ENCODE measurements at regions not wholly inside any gene's neighbourhood (a gene's known extent, or its start where the extent isn't known, plus 50 kb on each side); places are given as distances from the start of the nearest gene placed in this dataset.

GRCh38 chr6:145175470-145175869 lies 559.9 kb downstream of the EPM2A start:
- no peaks in the 10 kb centered on the region for H3K27me3 Mint-ChIP-seq

GRCh38 chr6:145178391-145178790 lies 556.9 kb downstream of the EPM2A start:
- intact Hi-C loops (cut with micrococcal nuclease): no loop called here
- no peak overlapping the region for H3K27ac Mint-ChIP-seq
- no peak for TF ChIP-seq CTCF (IDR thresholded peaks at IDR 0.05)
- H3K4me1 Mint-ChIP-seq: no peaks in the 10 kb centered on the region
- ATAC-seq (ENCODE audit: low read depth): no peak
- H3K4me3 Mint-ChIP-seq: no peak overlapping the region
- peaks cover 8% of the 10 kb centered on the region for H3K9me3 Mint-ChIP-seq
- H3K27me3 Mint-ChIP-seq: no peaks in the 10 kb centered on the region
- POLR2A ChIA-PET: no interaction called here
- no peak for DNase-seq
- CTCF ChIA-PET: no interaction called here
- H3K36me3 Mint-ChIP-seq (ENCODE audit: low read depth): no peaks in the 10 kb centered on the region

More at GRCh38 chr6:145175470-145175869, 559.9 kb downstream of the EPM2A start:
- no peak overlapping the region for H3K27ac Mint-ChIP-seq
- H3K4me3 Mint-ChIP-seq: no peak overlapping the region
- peaks cover 8% of the 10 kb centered on the region for H3K9me3 Mint-ChIP-seq
- DNase-seq: no peak
- no peak for ATAC-seq (ENCODE audit: low read depth)
- CTCF ChIA-PET: no interaction called here
- TF ChIP-seq CTCF (IDR thresholded peaks at IDR 0.05): no peak
- H3K4me1 Mint-ChIP-seq: no peaks in the 10 kb centered on the region
- intact Hi-C loops (cut with micrococcal nuclease): no loop called here
- H3K36me3 Mint-ChIP-seq (ENCODE audit: low read depth): no peaks in the 10 kb centered on the region
- POLR2A ChIA-PET: no interaction called here

- no peaks in the 10 kb centered on the region for H3K4me1 Mint-ChIP-seq
- ChIA-PET POLR2A (no interaction called here), CTCF (no interaction called here)
- intact Hi-C loops (cut with micrococcal nuclease): no loop called here
- no peaks in the 10 kb centered on the region for H3K27me3 Mint-ChIP-seq
- H3K27ac Mint-ChIP-seq: no peak overlapping the region
- no peak for TF ChIP-seq CTCF (IDR thresholded peaks at IDR 0.05)
- H3K36me3 Mint-ChIP-seq (ENCODE audit: low read depth): no peaks in the 10 kb centered on the region
- H3K4me3 Mint-ChIP-seq: no peak overlapping the region
- no peak for DNase-seq
- no peaks in the 10 kb centered on the region for H3K9me3 Mint-ChIP-seq
- ATAC-seq (ENCODE audit: low read depth): no peak
Observed at GRCh38 chr6:145187491-145188206, 547.7 kb downstream of the EPM2A start.

GRCh38 chr6:145189836-145190235 lies 545.5 kb downstream of the EPM2A start:
- no peaks in the 10 kb centered on the region for H3K27me3 Mint-ChIP-seq
- ChIA-PET CTCF (no interaction called here), POLR2A (no interaction called here)
- TF ChIP-seq CTCF (IDR thresholded peaks at IDR 0.05): no peak
- no peaks in the 10 kb centered on the region for H3K9me3 Mint-ChIP-seq
- DNase-seq: no peak
- no peaks in the 10 kb centered on the region for H3K36me3 Mint-ChIP-seq (ENCODE audit: low read depth)
- H3K4me1 Mint-ChIP-seq: no peaks in the 10 kb centered on the region
- ATAC-seq (ENCODE audit: low read depth): no peak
- intact Hi-C loops (cut with micrococcal nuclease): no loop called here
- no peak overlapping the region for H3K27ac Mint-ChIP-seq
- H3K4me3 Mint-ChIP-seq: no peak overlapping the region

- no peak overlapping the region for H3K4me3 Mint-ChIP-seq
- intact Hi-C loops (cut with micrococcal nuclease): no loop called here
- no peaks in the 10 kb centered on the region for H3K36me3 Mint-ChIP-seq (ENCODE audit: low read depth)
- H3K27me3 Mint-ChIP-seq: no peaks in the 10 kb centered on the region
- CTCF ChIA-PET: no interaction called here
- DNase-seq: no peak
- H3K27ac Mint-ChIP-seq: no peak overlapping the region
- TF ChIP-seq CTCF (IDR thresholded peaks at IDR 0.05): no peak
- POLR2A ChIA-PET: no interaction called here
- ATAC-seq (ENCODE audit: low read depth): no peak
- H3K4me1 Mint-ChIP-seq: no peaks in the 10 kb centered on the region
- no peaks in the 10 kb centered on the region for H3K9me3 Mint-ChIP-seq
Observed at GRCh38 chr6:145194389-145194788, 540.9 kb downstream of the EPM2A start.
